ENCODE measurements at regions not wholly inside any gene's neighbourhood (a gene's known extent, or its start where the extent isn't known, plus 50 kb on each side); places are given as distances from the start of the nearest gene placed in this dataset.
A peak's percentile ranks its signal among the peaks of the same experiment; 100 is the strongest.

GRCh38 chr9:117775591-117775990 lies 71.4 kb downstream of the TLR4 start:
- DNase-seq (ENCODE audit: low read depth in 4 of 4, low spot score in 3 of 4): no peak

GRCh38 chr9:117777823-117778222 lies 73.6 kb downstream of the TLR4 start:
- DNase-seq (ENCODE audit: low read depth in 4 of 4, low spot score in 3 of 4): no peak

GRCh38 chr9:117779760-117780159 lies 75.6 kb downstream of the TLR4 start:
- DNase-seq (ENCODE audit: low read depth in 4 of 4, low spot score in 3 of 4): no peak

GRCh38 chr9:117782931-117783788 lies 79.0 kb downstream of the TLR4 start:
- DNase-seq (ENCODE audit: low read depth in 4 of 4, low spot score in 3 of 4): peak; percentile 46 to 61 (median 50)

GRCh38 chr9:117783828-117784227 lies 79.6 kb downstream of the TLR4 start:
- DNase-seq (ENCODE audit: low read depth in 4 of 4, low spot score in 3 of 4): no peak

- DNase-seq (ENCODE audit: low read depth in 4 of 4, low spot score in 3 of 4): no peak
These were observed 80.8 kb downstream of the TLR4 start for GRCh38 chr9:117784996-117785395.

- no peak for DNase-seq (ENCODE audit: low read depth in 4 of 4, low spot score in 3 of 4)
These were observed 83.5 kb downstream of the TLR4 start for GRCh38 chr9:117787746-117788145.

GRCh38 chr9:117795271-117795670 lies 91.1 kb downstream of the TLR4 start:
- no peak for DNase-seq (ENCODE audit: low read depth in 4 of 4, low spot score in 3 of 4)

- DNase-seq (ENCODE audit: low read depth in 4 of 4, low spot score in 3 of 4): no peak
These were observed 92.5 kb downstream of the TLR4 start for GRCh38 chr9:117796681-117797080.

GRCh38 chr9:117800389-117800788 lies 96.2 kb downstream of the TLR4 start:
- no peak for DNase-seq (ENCODE audit: low read depth in 4 of 4, low spot score in 3 of 4)

- DNase-seq (ENCODE audit: low read depth in 4 of 4, low spot score in 3 of 4): no peak
These were observed 105.5 kb downstream of the TLR4 start for GRCh38 chr9:117809751-117810150.

GRCh38 chr9:117815315-117815714 lies 111.1 kb downstream of the TLR4 start:
- DNase-seq (ENCODE audit: low read depth in 4 of 4, low spot score in 3 of 4): no peak

GRCh38 chr9:117815948-117816347 lies 111.7 kb downstream of the TLR4 start:
- no peak for DNase-seq (ENCODE audit: low read depth in 4 of 4, low spot score in 3 of 4)

- no peak for DNase-seq (ENCODE audit: low read depth in 4 of 4, low spot score in 3 of 4)
These were observed 117.8 kb downstream of the TLR4 start for GRCh38 chr9:117821954-117822353.

GRCh38 chr9:117823576-117823975 lies 119.4 kb downstream of the TLR4 start:
- DNase-seq (ENCODE audit: low read depth in 4 of 4, low spot score in 3 of 4): no peak

GRCh38 chr9:117825609-117826347 lies 121.6 kb downstream of the TLR4 start:
- no peak for DNase-seq (ENCODE audit: low read depth in 4 of 4, low spot score in 3 of 4)

- no peak for DNase-seq (ENCODE audit: low read depth in 4 of 4, low spot score in 3 of 4)
These were observed 122.6 kb downstream of the TLR4 start for GRCh38 chr9:117826837-117827236.

- no peak for DNase-seq (ENCODE audit: low read depth in 4 of 4, low spot score in 3 of 4)
These were observed 123.3 kb downstream of the TLR4 start for GRCh38 chr9:117827456-117827855.

GRCh38 chr9:117828466-117828865 lies 124.3 kb downstream of the TLR4 start:
- DNase-seq (ENCODE audit: low read depth in 4 of 4, low spot score in 3 of 4): peak in 2 of 4 donors; percentile 14 to 17

GRCh38 chr9:117835798-117836197 lies 131.6 kb downstream of the TLR4 start:
- DNase-seq (ENCODE audit: low read depth in 4 of 4, low spot score in 3 of 4): no peak

GRCh38 chr9:117839862-117840261 lies 135.7 kb downstream of the TLR4 start:
- DNase-seq (ENCODE audit: low read depth in 4 of 4, low spot score in 3 of 4): no peak

Measured in right renal pelvis (tissue), 4 donors.